Endothelial cell of umbilical vein (primary cell): ENCODE measurements at regions not wholly inside any gene's neighbourhood (a gene's known extent, or its start where the extent isn't known, plus 50 kb on each side); places are given as distances from the start of the nearest gene placed in this dataset.

Experiments
- CTCF ChIP-seq, 2 donors: IDR thresholded peaks; 1 replicate in 1 of 2; 2 replicates in 1 of 2; pipeline ENCODE4 v1.5.1; 2011; ENCODE audit warnings: low read length in 2 of 2, mild to moderate bottlenecking in 2 of 2, moderate library complexity in 2 of 2, control low read depth in 1 of 2, inconsistent platforms in 1 of 2, low read depth in 1 of 2; ENCODE audit not compliant: insufficient read depth in 1 of 2; ENCODE audit errors: extremely low read depth in 1 of 2
- EZH2 ChIP-seq: IDR thresholded peaks from 2 replicates; pipeline ENCODE4 v1.6.1; 2012; ENCODE audit warnings: borderline replicate concordance, low read depth, mild to moderate bottlenecking, moderate library complexity, low read length, inconsistent platforms; ENCODE audit not compliant: severe bottlenecking
- MYC ChIP-seq: IDR thresholded peaks from one replicate; pipeline ENCODE4 v1.6.1; 2011; ENCODE audit warnings: mild to moderate bottlenecking, low read depth, low read length
- POLR2A ChIP-seq: IDR thresholded peaks from 2 replicates; pipeline ENCODE4 v1.6.1; 2012; ENCODE audit warnings: low read depth, mild to moderate bottlenecking, control low read depth, low read length
- POLR2AphosphoS5 ChIP-seq: IDR thresholded peaks from 2 replicates; pipeline ENCODE4 v1.6.1; 2012; ENCODE audit warnings: low read depth, mild to moderate bottlenecking, control low read depth, low read length, moderate library complexity; ENCODE audit not compliant: insufficient read depth
- TF ChIP-seq, protein P1 (sequence below): IDR thresholded peaks from 2 replicates; pipeline ENCODE4 v1.6.1; 2011; ENCODE audit not compliant: insufficient read depth, insufficient read length

DNA sequence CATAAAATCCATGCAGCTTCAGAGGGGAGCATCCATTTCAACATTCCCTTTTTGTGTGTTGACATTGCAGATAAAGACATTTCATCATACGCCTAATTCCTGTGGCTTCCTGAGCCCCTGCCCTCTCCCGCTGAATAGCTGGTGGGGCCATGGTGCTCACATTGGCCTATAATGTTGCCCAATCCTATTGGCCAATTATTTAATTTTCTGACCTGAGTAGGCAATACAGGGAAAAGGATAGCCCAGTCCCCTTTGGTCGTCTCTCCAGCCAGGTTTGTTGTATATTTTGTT, 163.8 kb upstream of the MYCN start:
- TF ChIP-seq CTCF (IDR thresholded peaks at IDR 0.05; ENCODE audit: extremely low read depth in 1 of 2, insufficient read depth in 1 of 2, low read depth in 1 of 2, low read length in 2 of 2) (no peak), MYC (no peak), POLR2A (no peak), EZH2 (no peak), POLR2AphosphoS5 (no peak)
- TF ChIP-seq, protein P1, sequence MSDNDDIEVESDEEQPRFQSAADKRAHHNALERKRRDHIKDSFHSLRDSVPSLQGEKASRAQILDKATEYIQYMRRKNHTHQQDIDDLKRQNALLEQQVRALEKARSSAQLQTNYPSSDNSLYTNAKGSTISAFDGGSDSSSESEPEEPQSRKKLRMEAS: no peak
